Endothelial cell of umbilical vein (primary cell): ENCODE measurements at regions not wholly inside any gene's neighbourhood (a gene's known extent, or its start where the extent isn't known, plus 50 kb on each side); places are given as distances from the start of the nearest gene placed in this dataset.
A peak's percentile ranks its signal among the peaks of the same experiment; 100 is the strongest.

Experiments
- BruUV-seq: library from RNA; stranded (reverse); fragments of 400-500 nt; replicated peaks from 2 replicates; lab custom pipeline; 2021; lab: Mats Ljungman, UMichigan
- CTCF ChIA-PET: fragments of 300-600, 350-600 bp; sonication (Branson Sonifier 250); formaldehyde crosslinking; loops from one replicate; lab custom pipeline; 2021; ENCODE audit warnings: antibody characterized with exemption, inconsistent platforms; lab: Charles Lee
- POLR2A ChIA-PET: fragments of 300-600, 350-600 bp; sonication (Branson Sonifier 250); formaldehyde crosslinking; loops from one replicate; lab custom pipeline; 2021; ENCODE audit warnings: antibody characterized with exemption, inconsistent platforms; lab: Charles Lee
- DNase-seq: peaks from one replicate; pipeline ENCODE4 v3.0.0-alpha.2; 2011; ENCODE audit warnings: low read depth, low spot score
- FAIRE-seq: peaks from 2 replicates; lab custom pipeline; 2011; peaks lifted over from hg19 to GRCh38; lab: Jason Lieb, UNC
- H2AFZ ChIP-seq: 2 replicates; pipeline ENCODE4 v1.6.0; 2012; ENCODE audit warnings: low read depth, low read length, control low read depth, inconsistent platforms
- H3K27ac ChIP-seq: 2 replicates; pipeline ENCODE4 v1.5.1; 2011; ENCODE audit warnings: low read depth, mild to moderate bottlenecking, control low read depth, low read length, moderate library complexity; ENCODE audit not compliant: insufficient read depth
- H3K27me3 ChIP-seq, 2 experiments: 2 replicates each; pipeline versions ENCODE4 v1.6.0 to v1.6.1; 2011; ENCODE audit warnings: low read length in 2 of 2, mixed read lengths in 1 of 2; ENCODE audit not compliant: control insufficient read depth in 2 of 2, insufficient read depth in 2 of 2
- H3K36me3 ChIP-seq, 2 experiments: 2 replicates in 1 of 2; 3 replicates in 1 of 2; pipeline ENCODE4 v1.5.1; 2011; ENCODE audit warnings: low read length in 2 of 2, mild to moderate bottlenecking in 1 of 2, moderate library complexity in 1 of 2; ENCODE audit not compliant: control insufficient read depth in 2 of 2, insufficient read depth in 2 of 2; ENCODE audit errors: extremely low read depth in 1 of 2
- H3K4me1 ChIP-seq: 3 replicates; pipeline ENCODE4 v1.5.1; 2011; ENCODE audit warnings: mild to moderate bottlenecking, low read length; ENCODE audit not compliant: control insufficient read depth, insufficient read depth; ENCODE audit errors: extremely low read depth
- H3K4me2 ChIP-seq: 2 replicates; pipeline ENCODE4 v1.6.1; 2011; ENCODE audit warnings: low read length, control low read depth, mixed read lengths; ENCODE audit not compliant: insufficient read depth
- H3K4me3 ChIP-seq, 3 experiments: fragments of 200-600 bp in 1 of 3; sonication (generic), shearing (Covaris generic) in 1 of 3; replicated peaks in 1 of 3; 2 replicates each; pipeline ENCODE4 v1.5.1; 2011 to 2016; ENCODE audit warnings: control low read depth in 3 of 3, low read length in 3 of 3, mild to moderate bottlenecking in 2 of 3, inconsistent platforms in 1 of 3, low read depth in 1 of 3, moderate library complexity in 1 of 3; ENCODE audit not compliant: insufficient read depth in 1 of 3
- H3K79me2 ChIP-seq: 2 replicates; pipeline ENCODE4 v1.6.0; 2012; ENCODE audit warnings: low read length, inconsistent platforms; ENCODE audit not compliant: control insufficient read depth, insufficient read depth
- H3K9ac ChIP-seq: replicated peaks from 2 replicates; pipeline ENCODE3; 2011; ENCODE audit warnings: low read length, control low read depth; ENCODE audit not compliant: insufficient read depth; ENCODE audit errors: extremely low read depth
- H3K9me1 ChIP-seq: replicated peaks from 3 replicates; pipeline ENCODE4 v1.6.0; 2011; ENCODE audit warnings: mild to moderate bottlenecking, low read length; ENCODE audit not compliant: control insufficient read depth, insufficient read depth; ENCODE audit errors: extremely low read depth
- H3K9me3 ChIP-seq: replicated peaks from 2 replicates; pipeline ENCODE4 v1.5.1; 2012; ENCODE audit warnings: low read length, inconsistent platforms; ENCODE audit not compliant: control insufficient read depth, insufficient read depth
- H4K20me1 ChIP-seq: replicated peaks from 2 replicates; pipeline ENCODE3; 2011; ENCODE audit warnings: mild to moderate bottlenecking, low read length; ENCODE audit not compliant: control insufficient read depth, insufficient read depth; ENCODE audit errors: extremely low read depth
- CTCF ChIP-seq, 2 donors: IDR thresholded peaks; 1 replicate in 1 of 2; 2 replicates in 1 of 2; pipeline ENCODE4 v1.5.1; 2011; ENCODE audit warnings: low read length in 2 of 2, mild to moderate bottlenecking in 2 of 2, moderate library complexity in 2 of 2, control low read depth in 1 of 2, inconsistent platforms in 1 of 2, low read depth in 1 of 2; ENCODE audit not compliant: insufficient read depth in 1 of 2; ENCODE audit errors: extremely low read depth in 1 of 2
- EZH2 ChIP-seq: IDR thresholded peaks from 2 replicates; pipeline ENCODE4 v1.6.1; 2012; ENCODE audit warnings: borderline replicate concordance, low read depth, mild to moderate bottlenecking, moderate library complexity, low read length, inconsistent platforms; ENCODE audit not compliant: severe bottlenecking
- FOS ChIP-seq: IDR thresholded peaks from 2 replicates; pipeline ENCODE4 v1.6.1; 2011; ENCODE audit warnings: mild to moderate bottlenecking, low read length, moderate library complexity, borderline replicate concordance; ENCODE audit not compliant: insufficient read depth
- GATA2 ChIP-seq: IDR thresholded peaks from 2 replicates; pipeline ENCODE4 v1.7.0; 2011; ENCODE audit warnings: low read depth, mild to moderate bottlenecking, moderate library complexity, mixed read lengths, low read length; ENCODE audit not compliant: insufficient read length, insufficient read depth
- JUN ChIP-seq: IDR thresholded peaks from 2 replicates; pipeline ENCODE4 v1.6.1; 2011; ENCODE audit warnings: borderline replicate concordance, low read depth; ENCODE audit not compliant: insufficient read length, insufficient read depth
- MAX ChIP-seq: IDR thresholded peaks from 2 replicates; pipeline ENCODE4 v1.6.1; 2011; ENCODE audit not compliant: insufficient read depth, insufficient read length
- MYC ChIP-seq: IDR thresholded peaks from one replicate; pipeline ENCODE4 v1.6.1; 2011; ENCODE audit warnings: mild to moderate bottlenecking, low read depth, low read length
- POLR2A ChIP-seq: IDR thresholded peaks from 2 replicates; pipeline ENCODE4 v1.6.1; 2012; ENCODE audit warnings: low read depth, mild to moderate bottlenecking, control low read depth, low read length
- POLR2AphosphoS5 ChIP-seq: IDR thresholded peaks from 2 replicates; pipeline ENCODE4 v1.6.1; 2012; ENCODE audit warnings: low read depth, mild to moderate bottlenecking, control low read depth, low read length, moderate library complexity; ENCODE audit not compliant: insufficient read depth
- dilution Hi-C: fragments of 300-500 bp; cut with MboI; formaldehyde crosslinking; loops from one replicate; pipeline ENCODE4 v1.15.0; 2019; ENCODE audit warnings: low sequenced_read_pairs; ENCODE audit not compliant: extremely low pct_ligation_motif_present
- intact Hi-C: fragments of 100-400 bp; cut with micrococcal nuclease; formaldehyde crosslinking; loops from one replicate; pipeline ENCODE4 v1.10.0; 2022

- no peaks in the 10 kb centered on the region for H4K20me1 ChIP-seq
- DNase-seq (peak; percentile 55), FAIRE-seq (peak; percentile 48)
- peaks cover 30% of the 10 kb centered on the region for H3K4me1 ChIP-seq
- no peak overlapping the region for H3K4me3 ChIP-seq
- no peaks in the 10 kb centered on the region for H3K9me3 ChIP-seq
- H3K9me1 ChIP-seq: no peaks in the 10 kb centered on the region
- H3K4me2 ChIP-seq: no peak overlapping the region
- intact Hi-C loops: no loop called here
- dilution Hi-C loops: no loop called here
- H2AFZ ChIP-seq: peak overlapping the region; percentile 84
- TF ChIP-seq MAX: no peak
- TF ChIP-seq CTCF (IDR thresholded peaks at IDR 0.05; ENCODE audit: extremely low read depth in 1 of 2, insufficient read depth in 1 of 2, low read depth in 1 of 2, low read length in 2 of 2): no peak
- H3K27ac ChIP-seq: peak overlapping the region; percentile 19
- ChIA-PET POLR2A (no interaction called here), CTCF (interaction anchor here (0.5 to 2.6 kb wide), 7 partner anchors 8 to 750 kb away, joined by 3 to 9 read pairs (median 4); no protein-coding TSS in a partner anchor)
- H3K27me3 ChIP-seq: no peaks in the 10 kb centered on the region
- no peaks in the 10 kb centered on the region for H3K36me3 ChIP-seq
- no peaks in the 10 kb centered on the region for H3K79me2 ChIP-seq
- BruUV-seq: no TSS peak
- no peak overlapping the region for H3K9ac ChIP-seq
These were observed 137.4 kb upstream of the DLX2 start for GRCh38 chr2:172239944-172240590.

- Histone ChIP-seq H3K27me3 (no peaks in the 10 kb centered on the region), H3K4me1 (peaks cover 22% of the 10 kb centered on the region), H3K9me3 (no peaks in the 10 kb centered on the region), H3K4me2 (no peak overlapping the region), H3K9ac (no peak overlapping the region), H2AFZ (no peak overlapping the region), H3K79me2 (no peaks in the 10 kb centered on the region), H4K20me1 (no peaks in the 10 kb centered on the region), H3K36me3 (no peaks in the 10 kb centered on the region), H3K27ac (no peak overlapping the region), H3K4me3 (no peak overlapping the region), H3K9me1 (no peaks in the 10 kb centered on the region)
- dilution Hi-C loops: no loop called here
- ChIA-PET POLR2A (no interaction called here), CTCF (interaction anchor here (2.6 kb wide), 1 partner anchor 220 kb away, joined by 9 read pairs; no protein-coding TSS in a partner anchor)
- BruUV-seq: no TSS peak
- no peak for FAIRE-seq
- intact Hi-C loops: no loop called here
- DNase-seq: no peak
- no peak for TF ChIP-seq JUN
- TF ChIP-seq MYC: no peak
- no peak for TF ChIP-seq MAX
- TF ChIP-seq EZH2: no peak
- TF ChIP-seq GATA2: no peak
- TF ChIP-seq POLR2AphosphoS5: no peak
- TF ChIP-seq FOS: no peak
- no peak for TF ChIP-seq CTCF (IDR thresholded peaks at IDR 0.05; ENCODE audit: extremely low read depth in 1 of 2, insufficient read depth in 1 of 2, low read depth in 1 of 2, low read length in 2 of 2)
- TF ChIP-seq POLR2A: no peak
These were observed 138.5 kb upstream of the DLX2 start for GRCh38 chr2:172241222-172241621.
